T-helper 1 cell treated with Interleukin-12 subunit alpha and Interleukin-12 subunit beta and Interleukin-4 antibody, amounts not matched to agents 30 ng/mL and 1 ng/mL, for 36 hours (primary cell): ENCODE measurements at regions not wholly inside any gene's neighbourhood (a gene's known extent, or its start where the extent isn't known, plus 50 kb on each side); places are given as distances from the start of the nearest gene placed in this dataset.

ENCODE experiments used
- intact Hi-C: fragments of 100-400 bp; cut with micrococcal nuclease; formaldehyde crosslinking; loops from one replicate; pipeline ENCODE4 v1.15.1; 2024

- intact Hi-C loops = no loop called here
Observed at GRCh38 chr2:121017396-121017795, 267.6 kb downstream of the TFCP2L1 start.

GRCh38 chr2:121018136-121019061, 266.6 kb downstream of the TFCP2L1 start:
- intact Hi-C loops = no loop called here

GRCh38 chr2:121019071-121019470, 265.9 kb downstream of the TFCP2L1 start:
- intact Hi-C loops = no loop called here

GRCh38 chr2:121019756-121020155, 265.2 kb downstream of the TFCP2L1 start:
- intact Hi-C loops = no loop called here

- intact Hi-C loops = no loop called here
Observed at GRCh38 chr2:121021685-121022084, 263.3 kb downstream of the TFCP2L1 start.

- intact Hi-C loops = no loop called here
Observed at GRCh38 chr2:121028577-121028976, 256.4 kb downstream of the TFCP2L1 start.

GRCh38 chr2:121030523-121030922, 254.5 kb downstream of the TFCP2L1 start:
- intact Hi-C loops = no loop called here

GRCh38 chr2:121031568-121032340, 253.2 kb downstream of the TFCP2L1 start:
- intact Hi-C loops = no loop called here

GRCh38 chr2:121033461-121033996, 251.5 kb downstream of the TFCP2L1 start:
- intact Hi-C loops = no loop called here

- intact Hi-C loops = no loop called here
Observed at GRCh38 chr2:121034551-121034950, 250.5 kb downstream of the TFCP2L1 start.

- intact Hi-C loops = no loop called here
Observed at GRCh38 chr2:121036226-121036692, 248.7 kb downstream of the TFCP2L1 start.

- intact Hi-C loops = no loop called here
Observed at GRCh38 chr2:121037480-121037879, 247.5 kb downstream of the TFCP2L1 start.

GRCh38 chr2:121038031-121038430, 247.0 kb downstream of the TFCP2L1 start:
- intact Hi-C loops = no loop called here

GRCh38 chr2:121038431-121038830, 246.6 kb downstream of the TFCP2L1 start:
- intact Hi-C loops = no loop called here

- intact Hi-C loops = no loop called here
Observed at GRCh38 chr2:121038891-121039616, 245.9 kb downstream of the TFCP2L1 start.

- intact Hi-C loops = no loop called here
Observed at GRCh38 chr2:121039679-121040078, 245.3 kb downstream of the TFCP2L1 start.

- intact Hi-C loops = no loop called here
Observed at GRCh38 chr2:121041516-121041915, 243.5 kb downstream of the TFCP2L1 start.

- intact Hi-C loops = no loop called here
Observed at GRCh38 chr2:121043061-121043826, 241.8 kb downstream of the TFCP2L1 start.

- intact Hi-C loops = no loop called here
Observed at GRCh38 chr2:121043827-121044222, 241.2 kb downstream of the TFCP2L1 start.

GRCh38 chr2:121044412-121044811, 240.6 kb downstream of the TFCP2L1 start:
- intact Hi-C loops = no loop called here

GRCh38 chr2:121045245-121045644, 239.8 kb downstream of the TFCP2L1 start:
- intact Hi-C loops = no loop called here
